NT2/D1 (cell line): ENCODE measurements at regions not wholly inside any gene's neighbourhood (a gene's known extent, or its start where the extent isn't known, plus 50 kb on each side); places are given as distances from the start of the nearest gene placed in this dataset.

Source experiments
- DNase-seq: peaks from one replicate; pipeline ENCODE4 v3.0.0-alpha.2; 2011; ENCODE audit warnings: low read depth, low spot score
- H3K27me3 ChIP-seq: 2 replicates; pipeline ENCODE4 v1.6.0; 2011; ENCODE audit warnings: mild to moderate bottlenecking; ENCODE audit not compliant: insufficient read length, insufficient read depth
- H3K36me3 ChIP-seq: 2 replicates; pipeline ENCODE4 v1.6.1; 2011; ENCODE audit warnings: mild to moderate bottlenecking, low read length, mixed read lengths; ENCODE audit not compliant: insufficient read depth, insufficient read length
- H3K4me1 ChIP-seq: 2 replicates; pipeline ENCODE4 v1.5.1; 2011; ENCODE audit not compliant: insufficient read depth, insufficient read length
- H3K4me3 ChIP-seq: 2 replicates; pipeline ENCODE4 v1.5.1; 2011; ENCODE audit warnings: low read depth; ENCODE audit not compliant: insufficient read length
- H3K9ac ChIP-seq: 2 replicates; pipeline ENCODE4 v1.6.0; 2011; ENCODE audit warnings: low read depth; ENCODE audit not compliant: insufficient read length
- H3K9me3 ChIP-seq: 2 replicates; pipeline ENCODE4 v1.5.1; 2011; ENCODE audit warnings: mild to moderate bottlenecking, low read length; ENCODE audit not compliant: insufficient read depth
- SUZ12 ChIP-seq: IDR thresholded peaks from 2 replicates; pipeline ENCODE4 v1.6.1; 2011; ENCODE audit not compliant: insufficient read length, insufficient read depth; ENCODE audit errors: extremely low read depth
- YY1 ChIP-seq: IDR thresholded peaks from 2 replicates; pipeline ENCODE4 v1.6.1; 2011; ENCODE audit not compliant: insufficient read length, insufficient read depth
- ZNF274 ChIP-seq: IDR thresholded peaks from 2 replicates; pipeline ENCODE4 v1.6.1; 2011; ENCODE audit warnings: mild to moderate bottlenecking, low read depth, low read length

GRCh38 chr15:46110755-46111154 is 475.9 kb downstream of the SQOR start:
- H3K9ac ChIP-seq: no peak overlapping the region
- H3K4me1 ChIP-seq: no peaks in the 10 kb centered on the region
- DNase-seq: no peak
- H3K4me3 ChIP-seq: no peak overlapping the region
- no peaks in the 10 kb centered on the region for H3K36me3 ChIP-seq
- no peaks in the 10 kb centered on the region for H3K27me3 ChIP-seq
- H3K9me3 ChIP-seq: no peaks in the 10 kb centered on the region
- TF ChIP-seq ZNF274 (no peak), SUZ12 (no peak), YY1 (no peak)

DNA sequence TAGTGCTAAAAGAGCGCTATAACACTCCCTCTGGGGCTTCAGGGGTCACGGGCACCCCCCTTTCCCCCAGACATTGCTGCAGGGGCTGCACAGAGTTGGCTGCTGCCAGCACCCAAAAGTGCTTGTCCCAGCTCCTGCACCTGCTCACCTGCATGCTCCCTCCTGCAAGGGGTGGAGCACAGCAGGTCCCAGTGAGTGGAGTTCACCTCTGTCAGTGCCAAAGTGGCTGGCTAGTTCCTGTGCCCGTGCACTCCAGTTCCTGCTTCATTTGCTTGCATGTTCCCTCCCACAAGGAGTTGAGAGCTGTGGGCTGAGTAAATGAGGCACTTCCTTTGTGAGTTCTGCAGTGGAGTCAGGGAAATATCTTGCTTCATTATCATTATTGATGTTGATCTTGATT is 476.9 kb downstream of the SQOR start:
- no peak overlapping the region for H3K9ac ChIP-seq
- DNase-seq: no peak
- H3K4me3 ChIP-seq: no peak overlapping the region
- H3K9me3 ChIP-seq: no peaks in the 10 kb centered on the region
- TF ChIP-seq SUZ12 (no peak), ZNF274 (no peak), YY1 (no peak)
- no peaks in the 10 kb centered on the region for H3K4me1 ChIP-seq
- H3K36me3 ChIP-seq: no peaks in the 10 kb centered on the region
- no peaks in the 10 kb centered on the region for H3K27me3 ChIP-seq

DNA sequence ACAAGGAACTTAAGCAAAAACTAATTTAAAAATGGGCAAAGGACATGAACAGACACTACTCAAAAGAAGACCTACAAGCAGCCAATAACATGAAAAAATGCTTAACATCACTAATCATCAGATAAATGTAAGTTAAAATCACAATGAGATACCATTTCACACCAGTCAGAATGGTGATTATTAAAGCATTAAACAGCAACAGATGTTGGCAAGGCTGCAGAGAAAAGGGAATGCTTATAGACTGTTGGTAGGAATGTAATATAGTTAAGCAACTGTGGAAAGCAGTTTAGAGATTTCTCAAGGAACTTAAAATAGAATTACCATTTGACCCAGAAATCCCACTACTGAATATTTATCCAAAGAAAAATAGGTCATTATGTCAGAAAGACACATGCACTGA is 482.2 kb downstream of the SQOR start:
- no peak for DNase-seq
- no peaks in the 10 kb centered on the region for H3K4me1 ChIP-seq
- TF ChIP-seq ZNF274 (no peak), YY1 (no peak)

GRCh38 chr15:46120713-46121112 is 485.9 kb downstream of the SQOR start:
- Histone ChIP-seq H3K9ac (no peak overlapping the region), H3K36me3 (no peaks in the 10 kb centered on the region), H3K4me1 (no peaks in the 10 kb centered on the region), H3K9me3 (no peaks in the 10 kb centered on the region), H3K27me3 (no peaks in the 10 kb centered on the region), H3K4me3 (no peak overlapping the region)
- no peak for TF ChIP-seq ZNF274
- TF ChIP-seq SUZ12: no peak
- no peak for TF ChIP-seq YY1
- DNase-seq: no peak

More for the DNA sequence above, 482.2 kb downstream of the SQOR start:
- Histone ChIP-seq H3K9ac (no peak overlapping the region), H3K9me3 (no peaks in the 10 kb centered on the region), H3K4me3 (no peak overlapping the region), H3K27me3 (no peaks in the 10 kb centered on the region), H3K36me3 (no peaks in the 10 kb centered on the region)

- Histone ChIP-seq H3K9me3 (no peaks in the 10 kb centered on the region), H3K9ac (no peak overlapping the region), H3K4me1 (no peaks in the 10 kb centered on the region), H3K27me3 (no peaks in the 10 kb centered on the region), H3K36me3 (no peaks in the 10 kb centered on the region), H3K4me3 (no peak overlapping the region)
- TF ChIP-seq ZNF274 (no peak), SUZ12 (no peak), YY1 (no peak)
- no peak for DNase-seq
These were observed 486.6 kb downstream of the SQOR start for GRCh38 chr15:46121441-46121840.

DNA sequence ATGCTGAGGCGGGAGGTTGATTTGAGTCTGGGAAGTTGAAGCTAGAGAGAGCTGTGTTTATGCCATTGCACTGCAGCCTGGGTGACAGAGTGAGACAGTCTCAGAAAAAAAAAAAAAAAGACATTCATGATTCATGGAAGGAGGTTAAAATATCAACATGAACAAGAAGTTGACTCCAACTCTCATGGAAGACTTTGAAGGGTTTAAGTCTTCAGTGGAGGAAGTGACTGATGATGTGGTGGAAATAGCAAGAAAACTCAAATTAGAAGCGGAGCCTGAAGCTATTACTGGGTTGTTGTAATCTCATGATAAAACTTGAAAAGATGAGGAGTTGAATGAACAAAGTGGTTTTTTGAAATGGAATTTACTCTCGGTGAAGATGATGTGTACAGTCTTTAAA is 491.8 kb downstream of the SQOR start:
- H3K9me3 ChIP-seq: no peaks in the 10 kb centered on the region
- TF ChIP-seq SUZ12: no peak
- TF ChIP-seq YY1: no peak
- TF ChIP-seq ZNF274: no peak

DNA sequence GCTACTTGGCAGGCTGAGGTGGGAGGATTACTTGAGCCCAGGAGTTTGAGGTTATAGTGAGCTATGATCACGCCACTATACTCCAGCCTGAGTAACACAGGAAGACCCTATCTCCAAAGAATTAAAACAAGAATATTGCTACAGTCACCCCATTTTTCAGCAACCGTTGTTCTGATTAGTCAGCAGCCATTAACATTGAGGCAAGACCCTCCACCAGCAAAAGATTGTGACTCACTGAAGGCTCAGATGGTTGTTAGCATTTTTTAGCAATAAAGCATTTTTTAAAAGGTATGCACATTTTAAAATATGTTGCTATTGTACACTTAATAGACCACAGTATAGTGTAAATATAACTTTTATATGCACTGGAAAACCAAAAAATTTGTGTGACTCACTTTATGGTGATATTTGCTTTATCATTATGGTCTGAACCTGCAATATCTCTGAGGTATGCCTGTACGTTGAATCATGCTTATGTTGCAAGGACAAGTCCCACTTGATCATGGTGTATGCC is 492.6 kb downstream of the SQOR start:
- no peak overlapping the region for H3K9ac ChIP-seq
- H3K27me3 ChIP-seq: no peaks in the 10 kb centered on the region
- TF ChIP-seq ZNF274: no peak
- no peak for TF ChIP-seq SUZ12
- TF ChIP-seq YY1: no peak
- H3K9me3 ChIP-seq: no peaks in the 10 kb centered on the region
- no peaks in the 10 kb centered on the region for H3K4me1 ChIP-seq
- no peak overlapping the region for H3K4me3 ChIP-seq
- DNase-seq: no peak
- no peaks in the 10 kb centered on the region for H3K36me3 ChIP-seq

More for the DNA sequence above, 491.8 kb downstream of the SQOR start:
- H3K27me3 ChIP-seq: no peaks in the 10 kb centered on the region
- H3K9ac ChIP-seq: no peak overlapping the region
- DNase-seq: no peak
- H3K4me1 ChIP-seq: no peaks in the 10 kb centered on the region
- H3K36me3 ChIP-seq: no peaks in the 10 kb centered on the region
- H3K4me3 ChIP-seq: no peak overlapping the region

- Histone ChIP-seq H3K36me3 (no peaks in the 10 kb centered on the region), H3K27me3 (no peaks in the 10 kb centered on the region), H3K4me3 (no peak overlapping the region), H3K9me3 (no peaks in the 10 kb centered on the region), H3K9ac (no peak overlapping the region), H3K4me1 (no peaks in the 10 kb centered on the region)
- TF ChIP-seq YY1 (no peak), SUZ12 (no peak), ZNF274 (no peak)
- no peak for DNase-seq
These were observed 494.3 kb downstream of the SQOR start for GRCh38 chr15:46129145-46129544.

DNA sequence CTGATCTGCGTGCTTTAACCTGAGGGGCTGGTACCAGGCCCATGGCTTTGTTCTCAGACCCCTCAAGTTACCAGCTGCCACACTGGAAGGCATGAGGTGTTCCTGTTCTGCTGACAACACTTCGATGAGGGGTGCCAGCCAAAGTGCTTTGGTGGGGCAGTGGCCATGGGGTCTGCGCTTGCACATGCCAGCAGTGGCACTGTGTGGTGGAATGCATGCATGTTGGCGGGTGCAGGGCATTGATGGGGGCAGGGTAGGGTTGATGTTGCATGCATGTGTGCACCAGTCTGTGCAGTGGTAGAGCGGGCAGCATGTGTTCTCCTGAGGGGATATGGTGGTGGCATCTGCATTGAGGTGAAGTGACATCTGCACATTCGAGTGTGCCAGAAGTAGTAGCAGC is 497.0 kb downstream of the SQOR start:
- no peak for TF ChIP-seq ZNF274
- no peak for TF ChIP-seq YY1
- TF ChIP-seq SUZ12: no peak
- DNase-seq: no peak
- Histone ChIP-seq H3K36me3 (no peaks in the 10 kb centered on the region), H3K9me3 (no peaks in the 10 kb centered on the region; the same call in 1 of the 2 replicates), H3K4me3 (no peak overlapping the region), H3K4me1 (no peaks in the 10 kb centered on the region), H3K9ac (no peak overlapping the region), H3K27me3 (no peaks in the 10 kb centered on the region)
